ENCODE measurements at regions not wholly inside any gene's neighbourhood (a gene's known extent, or its start where the extent isn't known, plus 50 kb on each side); places are given as distances from the start of the nearest gene placed in this dataset.
"Not testable (repeated sequence)": the region's sequence is repeated elsewhere in the genome, so short reads cannot be mapped to it uniquely, and the experiment has no call there.

- Histone ChIP-seq H3K27me3 (no peaks in the 10 kb centered on the region), H3K4me1 (no peaks in the 10 kb centered on the region), H3K4me3 (ENCODE audit: low read depth, low read length) (no peak overlapping the region), H3K9me3 (no peaks in the 10 kb centered on the region), H3K36me3 (no peaks in the 10 kb centered on the region)
- peak; percentile 79 for DNase-seq
- TF ChIP-seq CTCF (IDR thresholded peaks at IDR 0.05; ENCODE audit: low read depth, low read length), result peak; percentile 98
Measured at GRCh38 chr4:127400731-127401346, 231.9 kb upstream of the INTU start.

- H3K4me1 ChIP-seq, result no peaks in the 10 kb centered on the region
- no peak for TF ChIP-seq CTCF (IDR thresholded peaks at IDR 0.05; ENCODE audit: low read depth, low read length)
- DNase-seq, result no peak
- H3K9me3 ChIP-seq, result no peaks in the 10 kb centered on the region; the same call in 1 of the 2 replicates
- H3K4me3 ChIP-seq (ENCODE audit: low read depth, low read length), result no peak overlapping the region
- no peaks in the 10 kb centered on the region for H3K36me3 ChIP-seq
- no peaks in the 10 kb centered on the region for H3K27me3 ChIP-seq
Measured at GRCh38 chr4:127403471-127404084, 229.2 kb upstream of the INTU start.

GRCh38 chr4:127406187-127406586, 226.6 kb upstream of the INTU start:
- DNase-seq, result no peak
- no peak for TF ChIP-seq CTCF (IDR thresholded peaks at IDR 0.05; ENCODE audit: low read depth, low read length)

GRCh38 chr4:127407572-127407971, 225.2 kb upstream of the INTU start:
- H3K27me3 ChIP-seq; DNase-seq; H3K4me1 ChIP-seq; H3K36me3 ChIP-seq; H3K4me3 ChIP-seq (ENCODE audit: low read depth, low read length); H3K9me3 ChIP-seq: not testable (repeated sequence)

More at GRCh38 chr4:127406187-127406586, 226.6 kb upstream of the INTU start:
- no peaks in the 10 kb centered on the region for H3K27me3 ChIP-seq
- no peaks in the 10 kb centered on the region; the same call in 1 of the 2 replicates for H3K9me3 ChIP-seq
- H3K36me3 ChIP-seq, result no peaks in the 10 kb centered on the region
- no peak overlapping the region for H3K4me3 ChIP-seq (ENCODE audit: low read depth, low read length)
- no peaks in the 10 kb centered on the region for H3K4me1 ChIP-seq

GRCh38 chr4:127410201-127410600, 222.6 kb upstream of the INTU start:
- no peaks in the 10 kb centered on the region for H3K4me1 ChIP-seq
- TF ChIP-seq CTCF (IDR thresholded peaks at IDR 0.05; ENCODE audit: low read depth, low read length), result no peak
- no peaks in the 10 kb centered on the region; the same call in 1 of the 2 replicates for H3K9me3 ChIP-seq
- H3K27me3 ChIP-seq, result no peaks in the 10 kb centered on the region
- no peaks in the 10 kb centered on the region for H3K36me3 ChIP-seq
- no peak overlapping the region for H3K4me3 ChIP-seq (ENCODE audit: low read depth, low read length)
- no peak for DNase-seq

- Histone ChIP-seq H3K4me3 (ENCODE audit: low read depth, low read length) (no peak overlapping the region), H3K9me3 (no peaks in the 10 kb centered on the region; the same call in 1 of the 2 replicates), H3K36me3 (no peaks in the 10 kb centered on the region), H3K27me3 (no peaks in the 10 kb centered on the region), H3K4me1 (no peaks in the 10 kb centered on the region)
- DNase-seq, result no peak
- TF ChIP-seq CTCF (IDR thresholded peaks at IDR 0.05; ENCODE audit: low read depth, low read length), result no peak
Measured at GRCh38 chr4:127410644-127411043, 222.1 kb upstream of the INTU start.

Measured in BE2C (cell line).